SW480 (cell line): ENCODE measurements at regions not wholly inside any gene's neighbourhood (a gene's known extent, or its start where the extent isn't known, plus 50 kb on each side); places are given as distances from the start of the nearest gene placed in this dataset.
"Not testable (repeated sequence)": the region's sequence is repeated elsewhere in the genome, so short reads cannot be mapped to it uniquely, and the experiment has no call there.

Experiments used
- DNase-seq: peaks from one replicate; pipeline ENCODE4 v3.0.0-alpha.2; 2016; ENCODE audit warnings: low spot score

- DNase-seq, result not testable (repeated sequence)
Observed at GRCh38 chrX:107296184-107296583, 89.8 kb downstream of the DNAAF6 start.

GRCh38 chrX:107298276-107298675 is 91.9 kb downstream of the DNAAF6 start:
- no peak for DNase-seq

- no peak for DNase-seq
Observed at GRCh38 chrX:107301253-107301652, 94.8 kb downstream of the DNAAF6 start.

- DNase-seq, result no peak
Observed at GRCh38 chrX:107304141-107304540, 97.7 kb downstream of the DNAAF6 start.

GRCh38 chrX:107323786-107324492 is 117.5 kb downstream of the DNAAF6 start:
- no peak for DNase-seq

- DNase-seq, result peak; percentile 14
Observed at GRCh38 chrX:107324493-107325310, 118.3 kb downstream of the DNAAF6 start.

GRCh38 chrX:107325467-107325866 is 119.1 kb downstream of the DNAAF6 start:
- no peak for DNase-seq

- DNase-seq, result no peak
Observed at GRCh38 chrX:107348051-107348450, 101.4 kb upstream of the FRMPD3 start.

- no peak for DNase-seq
Observed at GRCh38 chrX:107348990-107349389, 100.5 kb upstream of the FRMPD3 start.

GRCh38 chrX:107355533-107355932 is 93.9 kb upstream of the FRMPD3 start:
- no peak for DNase-seq

- DNase-seq, result no peak
Observed at GRCh38 chrX:107360788-107361360, 88.6 kb upstream of the FRMPD3 start.

GRCh38 chrX:107370185-107370584 is 79.3 kb upstream of the FRMPD3 start:
- DNase-seq, result not testable (repeated sequence)

- DNase-seq, result no peak
Observed at GRCh38 chrX:107374132-107374531, 75.3 kb upstream of the FRMPD3 start.

- no peak for DNase-seq
Observed at GRCh38 chrX:107374831-107375230, 74.6 kb upstream of the FRMPD3 start.

- DNase-seq, result not testable (repeated sequence)
Observed at GRCh38 chrX:107376186-107376585, 73.3 kb upstream of the FRMPD3 start.

GRCh38 chrX:107384397-107385105 is 64.9 kb upstream of the FRMPD3 start:
- DNase-seq, result no peak

GRCh38 chrX:107389726-107390125 is 59.7 kb upstream of the FRMPD3 start:
- DNase-seq, result no peak

GRCh38 chrX:107393656-107394055 is 55.8 kb upstream of the FRMPD3 start:
- not testable (repeated sequence) for DNase-seq

GRCh38 chrX:107396235-107396634 is 53.2 kb upstream of the FRMPD3 start:
- no peak for DNase-seq

- DNase-seq, result no peak
Observed at GRCh38 chrX:107396783-107397182, 52.7 kb upstream of the FRMPD3 start.

- DNase-seq, result no peak
Observed at GRCh38 chrX:107398115-107398514, 51.3 kb upstream of the FRMPD3 start.
